ENCODE measurements at regions not wholly inside any gene's neighbourhood (a gene's known extent, or its start where the extent isn't known, plus 50 kb on each side); places are given as distances from the start of the nearest gene placed in this dataset.
A peak's percentile ranks its signal among the peaks of the same experiment; 100 is the strongest.
"Not testable (repeated sequence)": the region's sequence is repeated elsewhere in the genome, so short reads cannot be mapped to it uniquely, and the experiment has no call there.

DNA sequence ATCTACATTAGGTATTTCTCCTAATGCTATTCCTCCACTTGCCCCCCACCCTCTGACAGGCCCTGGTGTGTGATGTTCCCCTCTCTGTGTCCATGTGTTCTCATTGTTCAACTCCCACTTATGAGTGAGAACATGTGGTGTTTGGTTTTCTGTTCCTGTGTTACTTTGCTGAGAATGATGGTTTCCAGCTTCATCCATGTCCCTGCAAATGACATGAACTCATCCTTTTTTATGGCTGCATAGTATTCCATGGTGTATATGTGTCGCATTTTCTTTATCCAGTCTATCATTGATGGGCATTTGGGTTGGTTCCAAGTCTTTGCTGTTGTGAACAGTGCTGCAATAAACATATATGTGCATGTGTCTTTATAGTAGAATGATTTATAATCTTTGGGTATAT is 50.6 kb upstream of the GRHL3 start:
- not testable (repeated sequence) for DNase-seq

DNA sequence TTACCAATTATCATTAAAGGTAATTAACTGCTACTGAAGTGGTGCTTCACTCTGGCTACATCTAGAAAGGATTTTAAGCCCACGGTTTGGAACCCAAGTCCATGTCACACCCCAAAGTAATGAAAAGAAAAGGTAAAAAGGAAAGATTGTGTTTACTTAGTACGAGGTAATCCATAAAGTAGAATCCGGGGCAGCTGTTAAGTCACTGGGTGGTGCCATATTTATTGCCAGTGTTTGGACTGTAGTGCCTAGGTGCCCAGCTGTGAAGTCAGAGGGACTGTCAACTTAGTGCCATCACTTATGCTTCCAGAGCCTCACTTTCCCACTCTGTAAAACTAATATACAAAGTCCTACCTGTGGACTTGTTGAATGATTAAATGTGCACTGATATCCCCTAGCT is 52.2 kb upstream of the GRHL3 start:
- DNase-seq: no peak

DNA sequence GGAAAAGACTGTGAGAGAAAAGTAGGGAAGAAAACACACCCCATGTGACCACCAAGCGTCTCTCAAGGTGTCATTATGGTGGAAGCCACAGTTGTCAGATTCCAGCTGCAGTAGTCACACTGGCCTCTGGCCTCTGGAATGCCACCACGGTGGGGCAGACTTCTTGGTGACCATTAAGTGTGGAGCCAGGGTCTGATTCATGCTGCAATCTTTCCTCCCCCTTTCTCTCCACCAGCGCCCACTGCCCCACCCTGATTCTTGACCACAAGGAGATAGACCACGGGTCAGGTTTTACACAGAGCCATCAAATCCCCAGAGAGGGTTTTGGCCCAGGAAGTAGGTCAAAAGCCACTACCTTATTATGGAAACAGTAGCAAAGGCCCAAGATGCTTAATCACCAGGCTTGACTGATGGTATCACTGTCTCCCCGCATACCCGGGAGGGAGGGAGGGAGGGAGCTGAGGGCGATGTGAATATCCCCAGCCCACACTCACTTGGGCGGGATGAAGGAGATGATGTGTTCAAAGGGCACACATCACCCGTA is 52.7 kb upstream of the GRHL3 start:
- DNase-seq: no peak

DNA sequence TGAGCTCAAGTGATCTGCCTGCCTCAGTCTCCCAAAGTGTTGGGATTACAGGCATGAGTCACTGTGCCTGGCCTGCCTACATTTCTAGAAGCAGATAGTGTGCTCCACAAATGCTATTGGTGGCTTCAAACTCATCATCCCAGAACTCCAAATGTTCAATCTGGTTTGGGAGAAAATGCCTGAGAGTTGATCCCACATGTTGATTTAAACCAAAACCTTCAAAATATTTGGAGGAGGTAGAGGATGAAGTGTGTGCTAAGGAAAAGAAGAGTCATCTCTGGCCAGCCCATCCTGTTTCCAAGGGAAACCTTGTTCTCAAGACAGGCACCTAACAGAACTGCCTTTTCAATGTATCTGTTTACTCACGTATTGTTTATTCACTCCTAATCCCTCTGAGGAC is 55.4 kb upstream of the GRHL3 start:
- no peak for DNase-seq

DNA sequence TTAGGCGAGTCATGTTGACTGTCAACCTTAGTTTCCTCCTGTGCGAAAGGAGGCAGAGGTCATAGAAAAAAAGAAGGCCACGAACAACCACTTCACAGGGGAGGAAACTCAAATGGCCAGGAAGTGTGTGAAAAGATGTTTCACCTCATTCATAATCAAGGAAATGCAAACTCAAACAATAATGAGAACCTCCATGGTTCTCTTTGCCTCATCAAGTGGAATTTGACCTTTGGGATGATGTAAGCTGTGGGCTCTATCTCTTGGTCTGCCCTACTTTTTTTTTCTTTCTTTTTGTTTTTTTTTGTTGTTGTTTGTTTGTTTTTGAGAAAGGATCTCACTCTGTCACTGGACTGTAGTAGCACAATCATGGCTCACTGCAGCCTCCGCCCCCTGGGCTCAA is 55.9 kb upstream of the GRHL3 start:
- DNase-seq: no peak

DNA sequence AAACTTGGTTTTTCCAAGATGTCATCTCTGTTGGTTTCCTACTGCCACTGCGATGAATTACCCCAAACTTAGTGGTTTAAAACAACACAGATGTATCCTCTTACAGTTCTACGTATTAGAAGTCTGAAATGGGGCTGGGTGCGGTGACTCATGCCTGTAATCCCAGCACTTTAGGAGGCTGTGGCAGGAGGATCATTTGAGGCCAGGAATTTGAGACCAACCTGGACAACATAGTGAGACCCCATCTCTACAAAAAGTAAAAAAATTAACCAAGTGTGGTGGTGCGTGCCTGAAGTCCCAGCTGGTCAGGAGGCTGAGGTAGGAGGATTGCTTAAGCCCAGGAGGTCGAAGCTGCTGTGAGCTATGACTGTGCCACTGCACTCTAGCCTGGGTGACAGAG is 57.2 kb upstream of the GRHL3 start:
- DNase-seq: no peak

DNA sequence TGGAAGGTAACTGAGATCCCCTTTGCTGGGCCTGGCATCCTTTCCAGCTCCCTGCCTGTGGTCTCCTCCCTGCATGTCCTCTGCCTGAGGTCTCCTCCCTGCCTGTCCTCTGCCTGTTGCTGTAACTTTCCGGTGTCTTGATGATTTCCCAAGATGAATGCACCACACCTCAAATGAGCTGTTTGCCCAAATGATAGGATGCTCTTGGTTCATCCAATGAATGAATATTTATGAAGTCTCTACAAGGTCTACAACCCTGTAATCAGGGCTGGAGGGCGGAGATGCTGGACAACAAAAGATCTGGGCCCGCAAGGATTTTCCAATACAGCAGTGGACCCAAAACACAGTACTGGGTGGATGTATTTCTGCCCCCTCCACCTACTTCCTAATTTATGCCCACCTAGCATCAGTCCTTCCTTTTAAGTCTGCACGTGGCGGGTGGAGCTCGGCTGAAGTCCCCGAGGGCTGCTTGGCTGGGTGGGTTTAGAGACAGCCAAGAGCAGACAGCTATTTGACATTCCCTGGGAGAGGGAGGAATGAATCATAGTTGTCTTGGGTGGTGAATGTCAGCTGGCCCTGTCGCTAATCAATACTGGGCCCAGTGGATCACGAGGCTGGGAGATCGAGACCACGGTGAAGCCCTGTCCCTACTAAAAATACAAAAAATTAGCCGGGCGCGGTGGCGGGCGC is 60.3 kb upstream of the GRHL3 start:
- no peak for DNase-seq

DNA sequence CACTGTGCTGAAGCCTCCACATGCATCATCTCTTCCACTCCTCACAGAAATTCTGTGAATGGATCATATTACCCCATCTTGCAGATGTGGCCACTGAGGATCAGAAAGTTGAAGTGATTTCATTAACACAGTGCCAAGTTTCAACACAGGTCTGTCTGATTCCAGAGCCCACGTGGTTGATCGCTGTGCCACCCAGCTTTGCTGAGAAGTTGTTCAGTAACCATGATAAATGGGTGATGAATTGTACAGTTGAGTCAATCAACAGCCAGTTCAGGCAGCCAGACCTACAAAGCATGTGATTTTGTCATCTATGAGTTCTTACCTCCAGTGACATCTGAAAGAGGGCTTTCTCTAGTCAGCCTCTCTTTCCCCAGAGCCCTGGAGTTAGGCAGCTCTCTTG is 61.8 kb upstream of the GRHL3 start:
- no peak for DNase-seq

DNA sequence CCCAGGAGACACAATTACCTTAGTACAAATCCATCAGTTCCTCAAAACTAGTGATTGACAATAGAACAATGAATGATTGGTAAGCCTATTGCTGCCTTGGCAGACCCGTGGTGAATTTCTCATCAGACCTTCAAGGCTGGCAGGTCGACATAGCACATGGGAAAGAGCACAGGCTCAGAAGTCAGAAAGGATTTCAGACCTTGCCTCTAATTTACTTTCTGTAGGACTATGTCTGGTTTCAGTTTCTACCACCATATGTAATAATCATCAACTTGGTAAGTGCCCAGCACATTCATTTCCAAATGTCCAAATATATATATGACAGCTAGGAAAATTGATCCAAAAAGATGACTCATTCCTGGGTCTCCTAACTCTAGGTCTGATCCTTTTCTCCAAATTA is 62.5 kb upstream of the GRHL3 start:
- no peak for DNase-seq

DNA sequence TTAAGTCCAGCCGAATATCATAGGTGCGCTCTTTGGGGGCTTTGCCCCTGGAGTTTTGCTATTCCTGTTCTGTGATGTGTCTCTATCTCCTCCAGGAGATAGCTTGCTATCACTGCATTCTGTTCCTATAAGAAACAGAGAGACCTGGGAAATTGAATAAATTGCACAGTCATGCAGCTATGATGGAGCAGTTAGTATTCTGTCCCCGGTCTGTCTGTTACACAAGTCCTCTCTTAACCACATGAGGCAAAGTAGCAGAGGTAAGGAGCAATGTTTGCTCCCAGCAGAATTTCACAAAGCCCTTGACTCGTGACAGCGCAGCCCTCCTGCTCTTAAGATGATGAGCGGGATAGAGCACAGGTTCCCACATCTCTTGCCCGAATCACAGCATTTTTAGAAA is 63.9 kb upstream of the GRHL3 start:
- DNase-seq: peak; percentile 1

DNA sequence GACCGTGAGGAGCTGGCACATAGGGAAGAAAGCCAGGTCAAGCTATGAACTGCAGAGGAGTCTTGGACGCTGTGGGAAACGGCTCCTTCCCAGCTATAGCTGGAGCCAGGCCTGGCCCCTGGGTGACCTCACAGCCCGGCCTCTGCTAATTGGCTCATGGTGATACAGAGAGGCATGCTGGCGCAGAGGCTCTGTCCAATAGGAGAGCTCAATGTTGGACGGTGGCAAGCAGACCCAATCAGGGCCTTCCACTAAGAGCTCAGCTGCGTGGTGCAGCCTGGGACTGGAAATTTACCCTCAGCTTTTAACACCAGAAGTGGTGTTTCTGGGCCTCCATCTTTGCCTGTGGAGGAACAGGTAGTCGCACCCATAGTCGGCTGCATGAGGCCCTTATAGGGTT is 64.4 kb upstream of the GRHL3 start:
- DNase-seq: peak; percentile 47

DNA sequence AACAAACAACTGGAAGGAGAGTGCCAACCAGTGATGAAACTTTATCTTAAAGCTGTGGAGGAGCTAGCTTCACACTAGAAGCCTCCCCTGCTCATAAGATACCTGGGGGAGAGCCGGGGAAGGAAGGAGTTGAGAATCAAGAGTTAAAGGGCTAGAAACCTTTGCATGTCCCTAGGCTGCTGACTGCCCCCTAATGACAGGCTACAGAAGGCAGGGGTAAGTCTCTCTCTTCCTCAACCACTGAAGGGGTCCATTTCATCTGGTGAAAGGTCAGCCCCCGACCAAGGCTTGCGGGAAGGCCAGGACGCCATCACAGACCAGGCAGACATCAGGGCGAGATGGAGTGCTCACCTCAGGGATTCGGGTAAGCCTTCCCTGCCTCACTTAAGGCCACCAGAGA is 65.6 kb upstream of the GRHL3 start:
- no peak for DNase-seq

DNA sequence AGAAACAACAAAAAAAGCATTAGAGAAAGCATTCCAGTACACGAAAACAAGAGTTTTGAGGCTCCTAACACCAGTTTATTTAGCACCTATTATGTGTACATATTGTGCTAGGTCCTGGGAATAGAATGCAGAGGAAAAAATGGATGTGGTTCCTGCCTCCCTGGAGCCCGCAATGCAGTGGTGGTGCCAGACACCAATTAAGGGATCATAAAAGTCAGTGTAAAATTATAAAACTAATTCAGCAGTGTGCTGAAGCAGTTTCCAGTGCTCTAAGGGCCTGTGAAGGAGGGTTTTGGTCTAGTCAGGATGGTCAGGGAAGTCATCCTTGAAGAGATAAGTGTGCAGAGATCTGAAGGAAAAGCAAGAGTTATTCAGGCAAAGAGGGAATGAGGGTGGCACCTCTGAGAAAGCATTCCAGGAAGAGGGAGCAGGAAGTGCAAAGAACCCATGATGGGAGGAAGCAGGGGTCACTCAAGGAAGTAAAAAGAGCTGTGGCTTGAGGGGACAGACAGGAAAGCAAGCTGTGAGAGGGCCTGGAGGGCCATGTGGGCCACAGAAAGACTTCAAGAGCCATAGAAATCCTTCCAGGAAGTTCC is 65.2 kb upstream of the IFNLR1 start:
- DNase-seq: no peak

DNA sequence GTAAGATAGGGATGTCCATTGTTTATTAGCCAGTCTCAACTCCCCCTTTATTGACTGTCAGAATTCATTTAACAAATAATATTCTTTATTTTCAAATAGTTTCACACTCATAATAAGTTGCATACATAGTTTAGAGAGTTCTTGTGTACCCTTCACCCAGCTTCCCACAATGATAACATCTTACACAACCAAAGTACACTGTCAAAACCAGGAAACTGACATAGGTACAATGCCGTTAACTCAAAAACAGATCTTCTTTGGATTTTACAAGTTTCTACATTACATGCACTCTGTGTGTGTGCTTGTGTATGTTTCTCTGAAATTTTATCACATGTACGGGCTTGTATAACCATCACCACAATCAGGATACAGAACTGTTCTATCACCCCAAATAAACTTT is 64.4 kb upstream of the IFNLR1 start:
- DNase-seq: no peak

DNA sequence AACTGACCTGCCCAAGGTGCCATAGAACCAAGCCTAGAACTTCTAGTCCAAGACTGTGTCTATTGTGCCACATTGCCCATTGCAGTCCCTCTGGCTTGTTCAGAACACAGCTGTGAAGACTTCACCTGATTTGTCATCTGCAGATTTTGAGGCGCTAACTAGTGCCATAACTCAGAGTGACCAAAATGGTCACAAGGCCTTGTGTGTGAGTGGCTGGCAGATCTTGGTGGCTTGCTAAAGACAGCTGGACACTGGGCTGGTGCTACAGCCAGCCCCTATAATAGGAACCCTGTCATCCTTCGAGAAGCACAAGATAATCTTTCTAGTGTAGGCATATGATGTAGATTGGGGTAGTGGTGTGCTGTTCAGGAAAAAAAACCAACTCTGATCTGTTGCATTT is 63.7 kb upstream of the IFNLR1 start:
- no peak for DNase-seq

DNA sequence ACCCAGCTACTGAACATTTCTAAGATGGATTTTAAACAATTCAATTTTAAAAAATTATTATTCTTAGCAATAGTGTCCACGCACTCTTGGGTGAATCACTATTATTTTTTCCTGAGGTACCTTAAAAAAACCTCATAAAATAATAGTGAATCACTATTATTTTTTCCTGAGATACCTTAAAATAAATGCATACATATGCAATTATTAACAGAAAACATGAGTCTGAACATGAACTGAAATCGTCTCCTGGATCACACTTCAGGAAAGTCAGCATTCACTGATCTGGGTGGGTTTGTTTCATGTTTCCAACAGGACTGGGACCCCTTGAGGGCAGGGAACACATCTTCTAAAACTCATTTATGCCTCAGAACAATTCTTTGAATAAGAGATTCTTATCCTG is 63.1 kb upstream of the IFNLR1 start:
- no peak for DNase-seq

DNA sequence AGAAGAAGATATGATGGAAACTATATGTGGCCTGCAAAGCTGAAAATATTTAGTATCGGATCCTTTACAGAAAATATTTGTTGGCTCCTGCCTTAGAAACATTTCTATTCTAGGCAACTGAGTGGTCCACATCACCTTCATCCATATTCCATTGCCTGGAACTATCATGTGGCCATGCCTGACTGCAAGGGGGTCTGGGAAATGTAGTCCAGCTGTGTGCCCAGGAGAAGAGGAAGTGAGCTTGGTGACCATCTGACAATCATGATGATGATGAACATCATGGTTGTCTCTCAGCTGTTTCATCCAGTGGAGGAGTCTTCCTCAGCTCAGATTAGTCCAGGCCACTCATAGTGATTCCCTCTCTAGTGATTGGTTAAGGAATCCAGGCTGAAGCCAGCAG is 61.8 kb upstream of the IFNLR1 start:
- DNase-seq: no peak

DNA sequence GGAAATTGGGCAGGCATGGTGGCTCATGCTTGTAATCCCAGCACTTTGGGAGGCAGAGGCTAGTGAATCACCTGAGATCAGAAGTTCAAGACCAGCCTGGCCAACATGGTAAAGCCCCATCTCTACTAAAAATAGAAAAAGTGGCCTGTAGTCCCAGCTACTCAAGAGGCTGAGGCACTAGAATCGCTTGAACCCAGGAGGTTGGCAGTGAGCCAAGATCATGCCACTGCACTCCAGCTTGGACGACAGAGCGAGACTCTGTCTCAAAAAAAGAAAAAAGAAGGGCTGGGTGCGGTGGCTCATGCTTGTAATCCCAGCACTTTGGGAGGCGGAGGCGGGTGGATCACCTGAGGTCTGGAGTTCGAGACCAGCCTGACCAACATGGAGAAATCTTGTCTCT is 60.2 kb upstream of the IFNLR1 start:
- not testable (repeated sequence) for DNase-seq

DNA sequence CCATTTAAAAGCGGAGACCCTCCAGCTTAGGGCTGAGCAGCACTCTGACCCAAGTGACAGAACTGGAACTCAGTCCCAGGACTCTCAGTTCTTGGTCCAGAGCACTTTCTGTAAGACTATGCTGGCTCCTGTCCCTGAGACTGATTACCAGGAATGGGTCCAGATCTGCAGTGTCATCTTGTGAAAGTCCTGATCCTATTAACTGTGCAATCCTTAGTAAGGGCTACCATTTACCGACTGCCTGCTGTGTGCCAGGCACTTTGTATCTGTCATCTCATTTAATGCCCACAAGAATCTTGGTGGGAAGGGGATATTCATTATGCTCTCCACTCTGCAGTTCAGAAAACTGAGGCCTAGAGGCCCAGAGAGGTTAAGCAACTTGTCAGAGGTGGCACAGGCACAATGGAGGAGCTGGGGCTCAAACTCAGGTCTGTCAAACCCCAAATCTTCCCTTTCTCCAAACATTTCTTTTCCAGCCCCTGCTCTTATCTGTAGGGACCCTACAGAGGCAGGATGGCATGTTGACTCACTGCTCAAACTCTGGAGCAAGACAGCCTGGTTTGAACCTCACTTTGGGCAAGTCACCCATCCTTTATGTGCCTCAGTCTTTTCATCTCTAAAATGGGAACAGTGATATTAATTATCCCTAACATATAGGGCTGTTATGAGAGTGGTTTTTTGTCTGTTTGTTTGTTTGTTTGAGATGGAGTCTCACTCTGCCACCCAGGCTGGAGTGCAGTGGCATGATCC is 57.6 kb upstream of the IFNLR1 start:
- DNase-seq: no peak

DNA sequence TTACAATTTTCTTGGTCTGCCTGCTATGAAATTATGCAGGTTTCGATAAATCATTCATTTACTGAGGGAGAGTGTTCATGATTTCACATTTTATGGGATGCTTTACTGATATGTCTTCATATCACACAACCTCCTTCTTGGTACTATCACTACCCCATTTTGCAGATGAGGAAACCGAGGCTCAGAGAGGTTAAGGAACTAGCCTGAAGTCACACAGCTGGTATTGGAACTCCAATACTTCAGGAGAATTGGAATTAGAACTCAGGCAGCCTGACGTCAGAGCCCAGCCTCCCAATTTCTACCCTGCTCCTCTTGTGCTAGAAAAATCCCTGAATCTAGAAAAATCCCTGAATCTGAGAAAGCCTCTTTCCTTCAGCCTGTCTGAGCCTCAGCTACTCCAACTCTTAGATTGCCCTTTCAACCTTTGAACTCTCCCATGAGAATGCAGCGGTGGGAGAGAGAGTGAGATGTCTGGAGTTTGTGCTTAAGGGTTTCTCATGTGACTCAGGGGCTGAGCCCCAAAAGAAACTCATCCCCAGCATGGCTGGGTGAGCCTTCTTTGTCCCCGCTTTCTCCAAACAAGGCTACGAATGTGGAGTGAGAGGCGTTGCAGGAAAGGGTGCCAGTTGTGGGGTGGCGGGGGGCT is 50.8 kb upstream of the IFNLR1 start:
- no peak for DNase-seq

DNA sequence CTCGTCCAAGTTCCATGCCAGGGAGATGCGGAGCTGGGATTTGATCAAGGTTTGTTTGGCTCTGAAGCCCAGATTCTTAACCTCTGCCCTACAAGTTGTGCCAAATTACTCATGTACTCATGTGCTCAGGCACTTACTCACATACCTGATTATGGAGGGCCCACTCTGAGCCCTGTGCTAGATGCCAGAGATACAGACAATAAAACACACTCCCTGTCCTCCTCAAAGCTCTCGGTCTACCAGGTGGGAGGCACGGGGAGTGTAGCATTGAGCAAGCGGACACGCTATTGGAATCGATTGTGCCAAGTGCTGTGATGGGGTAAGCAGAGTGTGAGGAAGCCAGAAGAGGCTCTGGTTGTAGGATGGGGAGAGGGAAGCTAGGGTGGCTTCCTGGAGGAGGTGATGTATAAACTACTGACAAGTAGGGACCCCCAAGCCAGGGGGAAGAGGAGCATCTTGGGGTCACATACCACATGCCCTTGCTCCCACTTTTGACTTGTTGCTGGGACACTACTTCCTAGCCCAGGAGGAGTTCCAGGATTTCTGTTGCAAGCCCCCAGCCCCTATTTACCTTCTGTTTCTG is 49.8 kb upstream of the IFNLR1 start:
- DNase-seq: no peak

Data from activated CD8-positive, alpha-beta memory T cell treated with anti-CD3 and anti-CD28 coated beads for 24 hours (primary cell).